ENCODE measurements at regions not wholly inside any gene's neighbourhood (a gene's known extent, or its start where the extent isn't known, plus 50 kb on each side); places are given as distances from the start of the nearest gene placed in this dataset.

DNA sequence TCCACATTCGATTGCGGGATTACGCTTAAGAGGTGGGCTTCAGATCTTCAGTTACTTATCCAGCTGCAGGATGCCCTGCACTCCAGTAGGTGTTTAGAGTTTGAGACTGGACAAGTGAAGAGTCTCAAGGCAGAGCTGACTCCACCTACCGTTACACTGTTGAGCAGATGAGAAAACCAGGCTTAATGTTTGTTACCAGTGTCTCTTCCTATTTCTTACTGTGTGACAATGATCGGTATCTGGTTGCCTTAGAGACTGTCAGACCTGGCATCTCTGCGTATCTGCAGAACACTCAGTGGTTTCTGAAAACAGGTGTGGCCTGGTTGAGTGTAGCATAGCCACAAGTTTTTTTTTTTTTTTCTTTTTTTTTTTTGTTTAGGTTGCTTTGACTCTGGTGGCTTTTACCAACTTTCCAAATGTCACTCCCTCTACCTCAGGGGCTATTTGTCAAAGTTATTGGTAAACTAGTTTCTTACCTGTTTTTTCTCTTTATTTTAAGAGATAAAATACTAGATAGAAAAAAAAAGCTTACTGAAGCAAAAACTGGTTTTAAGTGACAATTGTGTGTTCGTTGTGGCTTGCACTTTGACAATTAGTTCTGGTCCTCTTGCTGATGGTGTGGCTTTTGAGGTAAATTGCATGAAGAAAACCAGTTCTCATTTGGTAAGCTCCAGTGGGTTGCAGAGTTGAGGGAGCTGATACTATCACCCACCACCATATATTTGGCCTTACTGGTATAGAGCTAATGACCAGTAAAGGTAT, 284.8 kb downstream of the ETS1 start:
- DNase-seq (ENCODE audit: low spot score in 2 of 2), result no peak
- FAIRE-seq, result no peak

GRCh38 chr11:128301756-128302155, 285.6 kb downstream of the ETS1 start:
- FAIRE-seq (no peak), DNase-seq (ENCODE audit: low spot score in 2 of 2) (no peak)

GRCh38 chr11:128300785-128301184, 286.6 kb downstream of the ETS1 start:
- FAIRE-seq (no peak), DNase-seq (ENCODE audit: low spot score in 2 of 2) (no peak)

- no peak for DNase-seq (ENCODE audit: low spot score in 2 of 2)
- FAIRE-seq, result no peak
Observed at GRCh38 chr11:128299132-128299726, 288.1 kb downstream of the ETS1 start.

- DNase-seq (ENCODE audit: low spot score in 2 of 2) (no peak), FAIRE-seq (no peak)
Observed at GRCh38 chr11:128298271-128298670, 289.1 kb downstream of the ETS1 start.

- DNase-seq (ENCODE audit: low spot score in 2 of 2) (no peak), FAIRE-seq (no peak)
Observed at GRCh38 chr11:128297805-128298204, 289.6 kb downstream of the ETS1 start.

DNA sequence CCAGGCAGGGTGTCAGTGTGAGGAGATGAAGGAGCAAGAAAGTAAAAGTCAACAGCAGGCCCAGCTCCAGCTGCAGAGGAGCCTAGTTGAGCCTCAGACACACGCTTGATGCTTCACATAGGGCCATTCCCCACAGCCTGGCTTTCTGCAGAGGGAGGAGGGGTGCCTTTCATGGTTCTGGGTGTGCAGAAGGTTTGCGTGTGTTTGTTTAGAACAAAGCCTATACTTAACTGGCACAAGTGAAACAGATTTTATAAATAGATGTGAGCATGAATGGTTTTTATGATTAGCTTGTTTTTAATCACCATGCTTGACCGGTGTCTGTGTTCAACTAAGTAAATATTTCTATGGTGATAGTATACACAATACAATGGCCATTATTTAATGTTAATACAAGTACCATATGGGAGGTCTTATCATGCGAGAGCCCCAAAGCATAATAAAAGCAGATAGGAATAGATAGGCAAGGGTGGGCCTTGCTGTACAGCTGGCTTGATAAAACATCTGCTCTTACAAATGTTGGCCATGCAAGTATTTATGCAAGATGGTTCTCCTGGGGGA, 290.2 kb downstream of the ETS1 start:
- FAIRE-seq (no peak), DNase-seq (ENCODE audit: low spot score in 2 of 2) (no peak)

DNA sequence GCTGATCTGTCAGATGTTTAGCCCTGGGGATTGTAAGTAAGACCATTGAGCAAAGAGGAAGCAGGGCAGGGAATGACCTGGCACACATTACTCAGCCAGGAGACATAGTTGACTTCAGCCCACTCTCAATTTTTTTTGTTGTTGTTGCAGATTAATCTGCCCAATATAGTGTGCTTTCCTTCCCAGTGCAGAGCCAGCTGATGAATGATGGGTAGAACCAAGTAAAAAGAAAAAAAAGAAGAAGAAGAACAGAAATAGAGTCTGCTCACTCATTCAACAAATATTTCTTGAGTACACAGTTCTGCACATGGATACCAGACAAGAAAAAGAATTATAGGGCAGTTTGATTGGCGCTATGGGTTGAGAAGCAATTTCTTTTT, 292.7 kb downstream of the ETS1 start:
- FAIRE-seq (no peak), DNase-seq (ENCODE audit: low spot score in 2 of 2) (no peak)

- FAIRE-seq (no peak), DNase-seq (ENCODE audit: low spot score in 2 of 2) (no peak)
Observed at GRCh38 chr11:128294001-128294670, 293.2 kb downstream of the ETS1 start.

GRCh38 chr11:128291835-128292234, 295.5 kb downstream of the ETS1 start:
- FAIRE-seq (no peak), DNase-seq (ENCODE audit: low spot score in 2 of 2) (no peak)

DNA sequence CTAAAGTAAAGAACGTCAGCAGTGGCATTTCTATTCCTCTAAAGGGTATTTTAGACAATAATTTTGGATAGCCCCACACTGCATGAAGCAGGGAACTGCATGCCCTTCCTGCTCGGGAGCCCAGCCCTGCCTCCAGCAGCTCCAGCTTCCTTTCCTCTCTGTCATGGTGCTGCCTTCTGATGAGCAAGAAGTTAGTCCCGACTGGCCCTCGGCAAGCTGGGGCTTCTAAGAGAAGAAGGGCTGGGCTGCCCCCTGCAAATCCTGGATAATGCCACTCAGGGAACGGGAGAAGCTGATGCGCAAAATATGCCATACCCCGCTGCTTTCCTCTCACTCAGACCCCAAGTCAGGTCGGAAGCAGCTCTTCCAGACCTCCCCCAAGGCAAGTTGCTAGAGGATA, 296.4 kb downstream of the ETS1 start:
- no peak for FAIRE-seq
- DNase-seq (ENCODE audit: low spot score in 2 of 2), result no peak

GRCh38 chr11:128290106-128290840, 297.1 kb downstream of the ETS1 start:
- FAIRE-seq (no peak), DNase-seq (ENCODE audit: low spot score in 2 of 2) (peak; percentile 12 to 51)

DNA sequence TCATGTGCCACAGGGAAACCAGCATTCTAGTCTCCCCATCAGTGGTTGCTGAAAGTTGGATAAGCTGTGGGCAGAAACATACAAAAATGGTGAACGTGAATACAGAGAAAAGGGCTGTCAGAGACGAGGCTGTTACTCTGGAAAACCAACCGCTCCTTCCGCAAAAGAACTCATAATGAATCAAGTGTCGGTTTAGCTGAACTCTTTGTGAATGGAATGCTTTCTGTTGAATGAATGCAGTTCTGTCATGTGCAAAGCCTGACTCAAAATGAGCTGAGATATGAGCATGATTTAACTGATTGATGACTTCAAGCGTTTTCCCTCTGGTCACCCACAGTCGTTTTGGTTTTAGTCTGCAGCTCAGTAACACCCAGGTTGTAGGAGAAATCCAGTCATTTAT, 298.3 kb downstream of the ETS1 start:
- DNase-seq (ENCODE audit: low spot score in 2 of 2) (no peak), FAIRE-seq (no peak)

DNA sequence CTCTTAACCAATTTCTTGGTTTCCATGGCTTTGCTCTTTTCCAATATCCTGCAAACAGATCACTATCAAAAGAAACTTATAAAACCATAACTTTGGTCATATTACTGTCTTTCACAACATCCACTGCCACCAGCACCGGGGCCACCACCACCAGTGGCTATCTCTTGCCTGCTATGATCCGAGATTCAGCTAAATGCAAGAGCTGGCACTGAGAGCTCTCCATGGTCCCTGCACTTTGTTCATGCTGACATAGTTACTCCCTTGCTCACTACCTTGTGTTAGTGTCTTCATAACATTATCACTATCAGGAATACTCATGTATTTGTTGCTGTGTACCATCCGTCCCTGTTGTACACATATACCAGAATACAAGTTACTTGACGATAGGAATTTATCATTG, 299.0 kb downstream of the ETS1 start:
- FAIRE-seq, result no peak
- DNase-seq (ENCODE audit: low spot score in 2 of 2), result no peak

DNA sequence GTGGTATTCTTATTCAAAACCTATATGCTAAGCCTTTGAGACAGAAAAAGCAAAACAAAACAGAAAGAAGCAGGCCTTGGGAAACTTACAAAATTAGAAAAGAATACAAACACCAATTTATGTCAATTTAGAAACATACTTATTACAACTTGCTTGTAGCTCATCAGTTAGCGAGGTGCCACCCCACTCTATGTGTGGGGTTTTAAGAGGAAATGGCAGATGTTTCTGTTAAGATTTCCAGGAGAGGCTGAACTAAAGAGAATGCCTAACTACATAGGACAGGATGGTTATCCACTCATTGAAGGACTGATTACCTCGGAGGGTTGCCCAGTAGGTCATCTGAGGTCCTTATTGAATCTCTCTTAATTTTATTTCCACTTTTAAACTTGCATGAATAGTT, 302.0 kb downstream of the ETS1 start:
- no peak for FAIRE-seq
- DNase-seq (ENCODE audit: low spot score in 2 of 2), result no peak

DNA sequence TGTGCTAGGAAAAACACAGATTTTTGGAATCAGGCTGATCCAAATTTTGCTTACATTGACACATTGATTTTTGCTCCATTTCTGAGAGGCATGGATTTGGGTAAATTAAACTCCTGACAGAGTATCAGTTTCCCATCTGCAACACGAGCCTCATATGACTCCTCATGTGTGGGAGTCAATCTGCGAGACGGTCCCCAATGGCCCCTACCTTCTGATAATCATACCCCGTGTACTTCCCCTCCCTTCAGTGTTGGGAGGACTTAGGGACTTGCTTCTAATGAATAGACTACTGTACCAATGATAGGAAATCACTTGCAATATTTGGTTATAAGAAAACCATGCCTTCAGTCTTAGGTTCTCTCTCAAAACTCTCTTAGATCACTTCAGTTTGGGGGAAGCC, 302.7 kb downstream of the ETS1 start:
- no peak for FAIRE-seq

DNA sequence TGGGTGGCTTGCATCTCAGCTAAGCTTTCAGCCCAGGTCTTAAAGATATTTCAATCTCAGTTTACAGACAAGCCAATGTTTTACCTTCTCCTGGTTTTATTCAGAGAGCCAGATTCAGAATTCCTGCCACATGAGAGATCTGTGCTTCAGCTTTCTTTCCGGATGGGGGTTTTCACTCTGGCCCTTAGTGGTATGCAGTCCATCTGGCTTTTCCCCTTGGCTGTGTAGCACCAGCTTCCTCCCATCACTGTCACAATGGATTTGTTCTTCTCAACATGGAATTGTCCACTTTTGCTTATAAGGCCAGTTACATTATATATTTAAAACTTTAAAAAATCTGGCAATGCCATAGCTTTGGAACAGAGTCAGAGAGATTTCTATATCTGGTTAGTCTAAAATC, 303.9 kb downstream of the ETS1 start:
- DNase-seq (ENCODE audit: low spot score in 2 of 2) (no peak), FAIRE-seq (no peak)

More for the DNA sequence above, 302.7 kb downstream of the ETS1 start:
- no peak for DNase-seq (ENCODE audit: low spot score in 2 of 2)

DNA sequence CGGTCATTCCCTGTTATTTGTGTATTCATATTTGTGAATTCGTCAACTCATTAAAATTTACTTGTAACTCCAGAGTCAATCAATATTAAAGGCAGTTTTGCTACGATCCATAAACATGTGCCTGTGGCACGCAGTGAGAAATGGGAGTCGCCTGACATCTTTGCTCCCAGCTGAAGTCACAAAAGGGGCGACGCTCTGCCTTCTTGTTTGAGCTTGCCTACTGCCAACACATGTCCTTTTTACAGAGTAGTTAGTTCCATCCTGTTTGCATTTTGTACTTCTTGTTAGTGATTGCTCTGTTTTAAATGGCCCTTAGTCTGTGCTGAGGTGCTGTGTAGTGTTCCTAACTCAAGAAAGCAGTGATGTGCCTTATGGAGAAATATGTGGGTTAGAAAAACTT, 305.3 kb downstream of the ETS1 start:
- FAIRE-seq, result no peak

DNA sequence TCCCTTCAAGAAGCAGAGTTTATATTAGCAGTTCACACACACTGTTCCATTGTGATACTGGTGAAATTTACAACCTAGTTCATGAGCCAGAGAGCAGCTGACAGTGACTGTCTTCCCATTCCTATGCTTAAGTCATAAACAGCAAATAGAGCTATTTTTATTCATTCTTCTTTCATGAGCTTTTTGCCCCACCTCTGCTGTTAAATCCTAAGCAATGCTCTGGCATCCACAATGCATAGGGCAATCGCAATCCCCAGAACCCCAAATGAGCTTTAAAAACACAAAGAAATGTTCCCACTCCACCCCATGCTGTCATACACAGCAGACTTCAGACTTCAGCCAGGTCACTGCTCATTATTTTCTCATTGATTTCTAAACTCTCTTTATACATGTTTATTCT, 307.5 kb downstream of the ETS1 start:
- FAIRE-seq (no peak), DNase-seq (ENCODE audit: low spot score in 2 of 2) (no peak)

More for the DNA sequence above, 305.3 kb downstream of the ETS1 start:
- no peak for DNase-seq (ENCODE audit: low spot score in 2 of 2)

- DNase-seq (ENCODE audit: low spot score in 2 of 2), result no peak
- no peak for FAIRE-seq
Observed at GRCh38 chr11:128273736-128274135, 313.6 kb downstream of the ETS1 start.

DNA sequence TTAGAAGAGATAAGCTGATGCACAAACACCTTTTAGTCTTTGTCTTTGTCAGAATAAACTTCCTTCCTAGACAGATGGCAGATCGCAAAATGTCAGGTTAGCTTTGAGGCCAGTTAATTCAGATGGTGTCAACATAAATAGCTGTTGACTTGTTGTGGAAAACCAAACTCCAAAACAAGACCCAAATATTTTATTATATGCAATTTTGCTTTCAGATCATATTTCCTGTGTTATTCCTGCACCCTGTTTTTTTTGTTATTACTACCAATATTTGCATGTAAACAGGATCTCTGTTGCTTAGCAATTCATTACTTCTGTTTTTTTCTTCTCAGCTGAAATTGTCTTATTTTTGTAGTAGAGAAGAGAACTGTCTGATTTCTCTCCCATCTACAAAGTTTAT, 316.0 kb downstream of the ETS1 start:
- FAIRE-seq (no peak), DNase-seq (ENCODE audit: low spot score in 2 of 2) (no peak)
